WTC11 (cell line): ENCODE measurements at regions not wholly inside any gene's neighbourhood (a gene's known extent, or its start where the extent isn't known, plus 50 kb on each side); places are given as distances from the start of the nearest gene placed in this dataset.

Experiments used
- ATAC-seq: fragments of 200-7000 bp; cut with Tn5 transposase; 2 replicates; pipeline ENCODE4 v1.10.0; 2021; ENCODE audit warnings: mild to moderate bottlenecking, moderate library complexity
- CTCF ChIA-PET: fragments of 300-600 bp; sonication (Branson Sonifier 250); formaldehyde crosslinking; loops from one replicate; lab custom pipeline; 2021; ENCODE audit warnings: antibody characterized with exemption; lab: Charles Lee
- POLR2A ChIA-PET: fragments of 350-600 bp; sonication (Branson Sonifier 250); formaldehyde crosslinking; loops from one replicate; lab custom pipeline; 2021; ENCODE audit warnings: antibody characterized with exemption; lab: Charles Lee
- DNase-seq: peaks from one replicate; pipeline ENCODE4 v3.0.0; 2021; ENCODE audit warnings: low spot score
- H3K27ac Mint-ChIP-seq: 2 replicates; pipeline ENCODE4 v1.8.0; 2021; ENCODE audit warnings: mixed read lengths
- H3K27me3 Mint-ChIP-seq: 2 replicates; pipeline ENCODE4 v1.8.0; 2021; ENCODE audit warnings: low read depth, mild to moderate bottlenecking, moderate library complexity, mixed read lengths
- H3K36me3 Mint-ChIP-seq: 2 replicates; pipeline ENCODE4 v1.8.0; 2021; ENCODE audit warnings: mixed read lengths
- H3K4me1 Mint-ChIP-seq: 2 replicates; pipeline ENCODE4 v1.8.0; 2022; ENCODE audit warnings: mixed read lengths
- H3K4me3 Mint-ChIP-seq: 2 replicates; pipeline ENCODE4 v1.8.0; 2021; ENCODE audit warnings: mild to moderate bottlenecking, moderate library complexity, mixed read lengths
- H3K9me3 Mint-ChIP-seq: 2 replicates; pipeline ENCODE4 v1.8.0; 2021; ENCODE audit warnings: mixed read lengths
- CBFB ChIP-seq: sonication (generic); formaldehyde crosslinking; IDR thresholded peaks from 2 replicates; pipeline ENCODE4 v1.8.1; 2022; ENCODE audit warnings: mild to moderate bottlenecking, low read depth, missing genetic modification reagents
- EMX1 ChIP-seq: fragments of 250-450 bp; sonication (Bioruptor Pico); IDR thresholded peaks from 2 replicates; pipeline ENCODE4 v1.8.0; 2021; ENCODE audit warnings: mild to moderate bottlenecking
- ETV6 ChIP-seq: sonication (generic); formaldehyde crosslinking; IDR thresholded peaks from 2 replicates; pipeline ENCODE4 v1.8.1; 2022; ENCODE audit warnings: mild to moderate bottlenecking, missing genetic modification reagents
- FOXP1 ChIP-seq: sonication (generic); formaldehyde crosslinking; IDR thresholded peaks from 2 replicates; pipeline ENCODE4 v1.8.0; 2022; ENCODE audit warnings: missing genetic modification reagents, mild to moderate bottlenecking, moderate library complexity, borderline replicate concordance
- JUN ChIP-seq: sonication (generic); formaldehyde crosslinking; IDR thresholded peaks from 2 replicates; pipeline ENCODE4 v1.8.0; 2023; ENCODE audit warnings: mild to moderate bottlenecking, missing genetic modification reagents
- MXD4 ChIP-seq: fragments of 250-450 bp; sonication (Bioruptor Pico); IDR thresholded peaks from 2 replicates; pipeline ENCODE4 v1.8.0; 2021; ENCODE audit warnings: mild to moderate bottlenecking, moderate library complexity, borderline replicate concordance
- NR3C1 ChIP-seq: sonication (generic); formaldehyde crosslinking; conservative IDR thresholded peaks from 2 replicates; pipeline ENCODE4 v1.8.1; 2023; ENCODE audit warnings: low read depth, mild to moderate bottlenecking, missing genetic modification reagents
- OVOL2 ChIP-seq: fragments of 250-450 bp; sonication (Bioruptor Pico); IDR thresholded peaks from 2 replicates; pipeline ENCODE4 v1.9.0; 2021; ENCODE audit warnings: mild to moderate bottlenecking, borderline replicate concordance
- RELA ChIP-seq: sonication (generic); formaldehyde crosslinking; IDR thresholded peaks from 2 replicates; pipeline ENCODE4 v1.8.1; 2022; ENCODE audit warnings: missing genetic modification reagents, mild to moderate bottlenecking, borderline replicate concordance
- SMAD3 ChIP-seq: sonication (generic); formaldehyde crosslinking; IDR thresholded peaks from 2 replicates; pipeline ENCODE4 v1.8.0; 2022; ENCODE audit warnings: missing genetic modification reagents, mild to moderate bottlenecking, borderline replicate concordance
- SMAD4 ChIP-seq: sonication (generic); formaldehyde crosslinking; IDR thresholded peaks from 2 replicates; pipeline ENCODE4 v1.8.0; 2022; ENCODE audit warnings: mild to moderate bottlenecking, missing genetic modification reagents
- ZNF423 ChIP-seq: fragments of 250-450 bp; sonication (Bioruptor Pico); IDR thresholded peaks from 2 replicates; pipeline ENCODE4 v2.1.2; 2022; ENCODE audit warnings: mild to moderate bottlenecking, moderate library complexity
- TF ChIP-seq, protein P1 (sequence below): sonication (generic); formaldehyde crosslinking; conservative IDR thresholded peaks from 2 replicates; pipeline ENCODE4 v1.8.1; 2023; ENCODE audit warnings: mild to moderate bottlenecking, low read depth, missing genetic modification reagents, moderate library complexity
- TF ChIP-seq, protein P2 (sequence below): sonication (generic); formaldehyde crosslinking; conservative IDR thresholded peaks from 2 replicates; pipeline ENCODE4 v1.8.1; 2022; ENCODE audit warnings: mild to moderate bottlenecking, missing genetic modification reagents
- TF ChIP-seq, protein P3 (sequence below): fragments of 200-600 bp; IDR thresholded peaks from 2 replicates; pipeline ENCODE4 v1.8.0; 2022; ENCODE audit warnings: antibody characterized with exemption
- TF ChIP-seq, protein P4 (sequence below): sonication (generic); formaldehyde crosslinking; IDR thresholded peaks from 2 replicates; pipeline ENCODE4 v1.8.0; 2022; ENCODE audit warnings: missing genetic modification reagents
- TF ChIP-seq, protein P5 (sequence below): fragments of 250-450 bp; sonication (Bioruptor Pico); IDR thresholded peaks from 2 replicates; pipeline ENCODE4 v1.9.0; 2021; ENCODE audit warnings: mild to moderate bottlenecking
- TF ChIP-seq, protein P6 (sequence below): sonication (generic); formaldehyde crosslinking; IDR thresholded peaks from 2 replicates; pipeline ENCODE4 v1.8.1; 2023; ENCODE audit warnings: mild to moderate bottlenecking, moderate library complexity, missing genetic modification reagents

DNA sequence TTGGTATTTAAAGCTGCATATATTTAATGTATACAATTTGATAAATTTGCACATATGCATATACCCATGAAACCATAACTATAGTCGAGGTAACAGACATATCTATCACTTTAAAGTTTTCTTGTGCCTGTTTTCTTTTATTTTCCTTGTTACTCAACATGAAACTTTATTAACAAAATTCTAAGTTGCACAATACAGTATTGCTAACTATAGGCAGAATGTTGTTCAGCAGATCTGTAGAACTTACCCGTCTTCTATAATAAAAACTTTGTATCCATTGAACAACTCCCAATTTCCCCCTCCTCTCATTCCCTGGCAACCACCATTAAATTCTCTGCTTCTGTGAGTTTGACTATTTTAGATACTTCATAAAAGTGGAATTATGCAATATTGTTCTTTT, 404.6 kb upstream of the KCND2 start:
- Mint-ChIP-seq H3K4me1 (no peaks in the 10 kb centered on the region), H3K27ac (no peak overlapping the region), H3K27me3 (no peaks in the 10 kb centered on the region), H3K9me3 (peaks cover 19% of the 10 kb centered on the region), H3K36me3 (peaks cover 7% of the 10 kb centered on the region), H3K4me3 (no peak overlapping the region)
- ChIA-PET POLR2A (interaction anchor here (0.6 kb wide), 1 partner anchor 53 kb away, joined by 7 read pairs; no protein-coding TSS in a partner anchor), CTCF (no interaction called here)
- ATAC-seq (no peak), DNase-seq (no peak)
- TF ChIP-seq MXD4 (CRISPR knock-in tag) (no peak), ZNF423 (CRISPR knock-in tag) (no peak), ETV6 (no peak), FOXP1 (no peak), CBFB (CRISPR knock-in tag) (no peak), RELA (CRISPR knock-in tag) (no peak), JUN (CRISPR knock-in tag) (no peak), SMAD3 (no peak), SMAD4 (no peak)
- TF ChIP-seq, protein P1, sequence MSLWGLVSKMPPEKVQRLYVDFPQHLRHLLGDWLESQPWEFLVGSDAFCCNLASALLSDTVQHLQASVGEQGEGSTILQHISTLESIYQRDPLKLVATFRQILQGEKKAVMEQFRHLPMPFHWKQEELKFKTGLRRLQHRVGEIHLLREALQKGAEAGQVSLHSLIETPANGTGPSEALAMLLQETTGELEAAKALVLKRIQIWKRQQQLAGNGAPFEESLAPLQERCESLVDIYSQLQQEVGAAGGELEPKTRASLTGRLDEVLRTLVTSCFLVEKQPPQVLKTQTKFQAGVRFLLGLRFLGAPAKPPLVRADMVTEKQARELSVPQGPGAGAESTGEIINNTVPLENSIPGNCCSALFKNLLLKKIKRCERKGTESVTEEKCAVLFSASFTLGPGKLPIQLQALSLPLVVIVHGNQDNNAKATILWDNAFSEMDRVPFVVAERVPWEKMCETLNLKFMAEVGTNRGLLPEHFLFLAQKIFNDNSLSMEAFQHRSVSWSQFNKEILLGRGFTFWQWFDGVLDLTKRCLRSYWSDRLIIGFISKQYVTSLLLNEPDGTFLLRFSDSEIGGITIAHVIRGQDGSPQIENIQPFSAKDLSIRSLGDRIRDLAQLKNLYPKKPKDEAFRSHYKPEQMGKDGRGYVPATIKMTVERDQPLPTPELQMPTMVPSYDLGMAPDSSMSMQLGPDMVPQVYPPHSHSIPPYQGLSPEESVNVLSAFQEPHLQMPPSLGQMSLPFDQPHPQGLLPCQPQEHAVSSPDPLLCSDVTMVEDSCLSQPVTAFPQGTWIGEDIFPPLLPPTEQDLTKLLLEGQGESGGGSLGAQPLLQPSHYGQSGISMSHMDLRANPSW (CRISPR knock-in tag): no peak
- TF ChIP-seq, protein P2, sequence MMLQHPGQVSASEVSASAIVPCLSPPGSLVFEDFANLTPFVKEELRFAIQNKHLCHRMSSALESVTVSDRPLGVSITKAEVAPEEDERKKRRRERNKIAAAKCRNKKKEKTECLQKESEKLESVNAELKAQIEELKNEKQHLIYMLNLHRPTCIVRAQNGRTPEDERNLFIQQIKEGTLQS (CRISPR knock-in tag): no peak
- TF ChIP-seq, protein P3, sequence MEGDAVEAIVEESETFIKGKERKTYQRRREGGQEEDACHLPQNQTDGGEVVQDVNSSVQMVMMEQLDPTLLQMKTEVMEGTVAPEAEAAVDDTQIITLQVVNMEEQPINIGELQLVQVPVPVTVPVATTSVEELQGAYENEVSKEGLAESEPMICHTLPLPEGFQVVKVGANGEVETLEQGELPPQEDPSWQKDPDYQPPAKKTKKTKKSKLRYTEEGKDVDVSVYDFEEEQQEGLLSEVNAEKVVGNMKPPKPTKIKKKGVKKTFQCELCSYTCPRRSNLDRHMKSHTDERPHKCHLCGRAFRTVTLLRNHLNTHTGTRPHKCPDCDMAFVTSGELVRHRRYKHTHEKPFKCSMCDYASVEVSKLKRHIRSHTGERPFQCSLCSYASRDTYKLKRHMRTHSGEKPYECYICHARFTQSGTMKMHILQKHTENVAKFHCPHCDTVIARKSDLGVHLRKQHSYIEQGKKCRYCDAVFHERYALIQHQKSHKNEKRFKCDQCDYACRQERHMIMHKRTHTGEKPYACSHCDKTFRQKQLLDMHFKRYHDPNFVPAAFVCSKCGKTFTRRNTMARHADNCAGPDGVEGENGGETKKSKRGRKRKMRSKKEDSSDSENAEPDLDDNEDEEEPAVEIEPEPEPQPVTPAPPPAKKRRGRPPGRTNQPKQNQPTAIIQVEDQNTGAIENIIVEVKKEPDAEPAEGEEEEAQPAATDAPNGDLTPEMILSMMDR: no peak

DNA sequence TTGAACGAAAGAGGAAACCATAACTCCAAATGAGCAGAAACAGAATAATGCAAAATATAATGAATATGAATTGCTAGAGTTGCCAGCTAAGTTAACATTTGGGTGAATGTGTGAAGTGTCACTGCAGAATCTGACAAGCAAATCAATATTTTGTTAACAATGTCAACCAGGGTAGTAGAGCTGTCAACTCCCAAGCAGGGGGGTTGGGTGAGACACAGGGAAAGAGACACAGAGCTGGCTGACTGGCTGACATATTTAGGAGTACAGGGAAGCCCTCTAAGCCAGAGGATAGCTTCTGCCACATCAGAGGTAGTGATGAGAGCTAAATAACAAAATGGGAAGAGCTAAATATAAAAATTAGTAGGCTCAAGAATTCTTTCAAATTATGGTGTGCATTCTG, 393.1 kb upstream of the KCND2 start:
- ATAC-seq (no peak), DNase-seq (no peak)
- Mint-ChIP-seq H3K36me3 (no peaks in the 10 kb centered on the region; the same call in 1 of the 2 replicates), H3K4me1 (peaks cover 9% of the 10 kb centered on the region), H3K9me3 (peaks cover 13% of the 10 kb centered on the region), H3K27me3 (no peaks in the 10 kb centered on the region), H3K4me3 (no peak overlapping the region), H3K27ac (no peak overlapping the region; the same call in 1 of the 2 replicates)
- ChIA-PET CTCF (no interaction called here), POLR2A (no interaction called here)
- TF ChIP-seq OVOL2 (CRISPR knock-in tag) (no peak), NR3C1 (CRISPR knock-in tag) (no peak), EMX1 (CRISPR knock-in tag) (no peak)
- TF ChIP-seq, protein P4, sequence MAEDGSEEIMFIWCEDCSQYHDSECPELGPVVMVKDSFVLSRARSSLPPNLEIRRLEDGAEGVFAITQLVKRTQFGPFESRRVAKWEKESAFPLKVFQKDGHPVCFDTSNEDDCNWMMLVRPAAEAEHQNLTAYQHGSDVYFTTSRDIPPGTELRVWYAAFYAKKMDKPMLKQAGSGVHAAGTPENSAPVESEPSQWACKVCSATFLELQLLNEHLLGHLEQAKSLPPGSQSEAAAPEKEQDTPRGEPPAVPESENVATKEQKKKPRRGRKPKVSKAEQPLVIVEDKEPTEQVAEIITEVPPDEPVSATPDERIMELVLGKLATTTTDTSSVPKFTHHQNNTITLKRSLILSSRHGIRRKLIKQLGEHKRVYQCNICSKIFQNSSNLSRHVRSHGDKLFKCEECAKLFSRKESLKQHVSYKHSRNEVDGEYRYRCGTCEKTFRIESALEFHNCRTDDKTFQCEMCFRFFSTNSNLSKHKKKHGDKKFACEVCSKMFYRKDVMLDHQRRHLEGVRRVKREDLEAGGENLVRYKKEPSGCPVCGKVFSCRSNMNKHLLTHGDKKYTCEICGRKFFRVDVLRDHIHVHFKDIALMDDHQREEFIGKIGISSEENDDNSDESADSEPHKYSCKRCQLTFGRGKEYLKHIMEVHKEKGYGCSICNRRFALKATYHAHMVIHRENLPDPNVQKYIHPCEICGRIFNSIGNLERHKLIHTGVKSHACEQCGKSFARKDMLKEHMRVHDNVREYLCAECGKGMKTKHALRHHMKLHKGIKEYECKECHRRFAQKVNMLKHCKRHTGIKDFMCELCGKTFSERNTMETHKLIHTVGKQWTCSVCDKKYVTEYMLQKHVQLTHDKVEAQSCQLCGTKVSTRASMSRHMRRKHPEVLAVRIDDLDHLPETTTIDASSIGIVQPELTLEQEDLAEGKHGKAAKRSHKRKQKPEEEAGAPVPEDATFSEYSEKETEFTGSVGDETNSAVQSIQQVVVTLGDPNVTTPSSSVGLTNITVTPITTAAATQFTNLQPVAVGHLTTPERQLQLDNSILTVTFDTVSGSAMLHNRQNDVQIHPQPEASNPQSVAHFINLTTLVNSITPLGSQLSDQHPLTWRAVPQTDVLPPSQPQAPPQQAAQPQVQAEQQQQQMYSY (CRISPR knock-in tag): no peak
- TF ChIP-seq, protein P5, sequence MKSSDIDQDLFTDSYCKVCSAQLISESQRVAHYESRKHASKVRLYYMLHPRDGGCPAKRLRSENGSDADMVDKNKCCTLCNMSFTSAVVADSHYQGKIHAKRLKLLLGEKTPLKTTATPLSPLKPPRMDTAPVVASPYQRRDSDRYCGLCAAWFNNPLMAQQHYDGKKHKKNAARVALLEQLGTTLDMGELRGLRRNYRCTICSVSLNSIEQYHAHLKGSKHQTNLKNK (CRISPR knock-in tag): no peak
- TF ChIP-seq, protein P6, sequence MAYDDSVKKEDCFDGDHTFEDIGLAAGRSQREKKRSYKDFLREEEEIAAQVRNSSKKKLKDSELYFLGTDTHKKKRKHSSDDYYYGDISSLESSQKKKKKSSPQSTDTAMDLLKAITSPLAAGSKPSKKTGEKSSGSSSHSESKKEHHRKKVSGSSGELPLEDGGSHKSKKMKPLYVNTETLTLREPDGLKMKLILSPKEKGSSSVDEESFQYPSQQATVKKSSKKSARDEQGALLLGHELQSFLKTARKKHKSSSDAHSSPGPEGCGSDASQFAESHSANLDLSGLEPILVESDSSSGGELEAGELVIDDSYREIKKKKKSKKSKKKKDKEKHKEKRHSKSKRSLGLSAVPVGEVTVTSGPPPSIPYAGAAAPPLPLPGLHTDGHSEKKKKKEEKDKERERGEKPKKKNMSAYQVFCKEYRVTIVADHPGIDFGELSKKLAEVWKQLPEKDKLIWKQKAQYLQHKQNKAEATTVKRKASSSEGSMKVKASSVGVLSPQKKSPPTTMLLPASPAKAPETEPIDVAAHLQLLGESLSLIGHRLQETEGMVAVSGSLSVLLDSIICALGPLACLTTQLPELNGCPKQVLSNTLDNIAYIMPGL (CRISPR knock-in tag): no peak
